ENCODE measurements at regions not wholly inside any gene's neighbourhood (a gene's known extent, or its start where the extent isn't known, plus 50 kb on each side); places are given as distances from the start of the nearest gene placed in this dataset.

DNA sequence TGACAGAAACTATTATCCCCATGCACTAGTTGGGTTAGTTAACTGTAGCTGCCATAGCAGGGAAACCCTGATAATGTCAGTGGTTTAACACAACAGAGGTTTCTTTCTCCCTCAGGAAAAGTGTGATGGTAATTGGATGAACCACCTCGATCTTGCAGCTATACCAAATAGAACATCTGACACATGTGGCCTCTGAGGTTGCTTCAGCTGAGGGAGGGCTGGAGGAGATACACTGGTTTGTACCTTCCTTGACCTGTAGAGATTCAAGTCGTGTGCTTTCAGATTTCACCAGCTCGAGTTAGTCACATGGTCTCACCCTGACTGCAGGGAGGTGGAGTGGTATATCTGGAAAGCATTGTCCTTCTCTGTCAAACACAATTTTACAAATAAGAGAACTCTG, 147.2 kb upstream of the SFRP2 start:
- TF ChIP-seq, protein P1, sequence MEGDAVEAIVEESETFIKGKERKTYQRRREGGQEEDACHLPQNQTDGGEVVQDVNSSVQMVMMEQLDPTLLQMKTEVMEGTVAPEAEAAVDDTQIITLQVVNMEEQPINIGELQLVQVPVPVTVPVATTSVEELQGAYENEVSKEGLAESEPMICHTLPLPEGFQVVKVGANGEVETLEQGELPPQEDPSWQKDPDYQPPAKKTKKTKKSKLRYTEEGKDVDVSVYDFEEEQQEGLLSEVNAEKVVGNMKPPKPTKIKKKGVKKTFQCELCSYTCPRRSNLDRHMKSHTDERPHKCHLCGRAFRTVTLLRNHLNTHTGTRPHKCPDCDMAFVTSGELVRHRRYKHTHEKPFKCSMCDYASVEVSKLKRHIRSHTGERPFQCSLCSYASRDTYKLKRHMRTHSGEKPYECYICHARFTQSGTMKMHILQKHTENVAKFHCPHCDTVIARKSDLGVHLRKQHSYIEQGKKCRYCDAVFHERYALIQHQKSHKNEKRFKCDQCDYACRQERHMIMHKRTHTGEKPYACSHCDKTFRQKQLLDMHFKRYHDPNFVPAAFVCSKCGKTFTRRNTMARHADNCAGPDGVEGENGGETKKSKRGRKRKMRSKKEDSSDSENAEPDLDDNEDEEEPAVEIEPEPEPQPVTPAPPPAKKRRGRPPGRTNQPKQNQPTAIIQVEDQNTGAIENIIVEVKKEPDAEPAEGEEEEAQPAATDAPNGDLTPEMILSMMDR (IDR thresholded peaks at IDR 0.05; ENCODE audit: low read depth, low read length): no peak
- TF ChIP-seq MYC (IDR thresholded peaks at IDR 0.05; ENCODE audit: low read depth, low read length) (no peak), POLR2A (IDR thresholded peaks at IDR 0.05; ENCODE audit: extremely low read depth, insufficient read length) (no peak)
- TF ChIP-seq, protein P2, sequence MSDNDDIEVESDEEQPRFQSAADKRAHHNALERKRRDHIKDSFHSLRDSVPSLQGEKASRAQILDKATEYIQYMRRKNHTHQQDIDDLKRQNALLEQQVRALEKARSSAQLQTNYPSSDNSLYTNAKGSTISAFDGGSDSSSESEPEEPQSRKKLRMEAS (IDR thresholded peaks at IDR 0.05; ENCODE audit: low read depth, low read length): no peak
- H3K4me3 ChIP-seq (ENCODE audit: low read depth, low read length): no peak overlapping the region
- DNase-seq (ENCODE audit: low read depth): no peak

DNA sequence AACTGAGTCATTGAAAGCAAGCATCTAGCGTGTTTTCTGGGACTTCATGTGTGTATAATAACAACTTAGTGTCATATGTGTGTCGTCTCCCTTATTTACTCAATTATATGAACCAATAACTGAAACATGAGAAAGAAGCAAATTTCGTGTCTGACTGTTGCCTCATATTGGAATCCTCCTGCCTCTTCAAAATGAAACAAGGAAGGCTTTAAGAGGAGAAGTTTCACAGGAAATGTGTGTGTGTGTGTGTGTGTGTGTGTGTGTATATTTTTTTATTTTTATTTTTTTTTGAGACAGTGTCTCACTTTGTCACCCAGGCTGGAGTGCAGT, 145.8 kb upstream of the SFRP2 start:
- no peak overlapping the region for H3K4me3 ChIP-seq (ENCODE audit: low read depth, low read length)
- DNase-seq (ENCODE audit: low read depth): no peak
- TF ChIP-seq POLR2A (IDR thresholded peaks at IDR 0.05; ENCODE audit: extremely low read depth, insufficient read length) (no peak), MYC (IDR thresholded peaks at IDR 0.05; ENCODE audit: low read depth, low read length) (no peak)
- TF ChIP-seq, protein P1 (IDR thresholded peaks at IDR 0.05; ENCODE audit: low read depth, low read length): no peak
- TF ChIP-seq, protein P2 (IDR thresholded peaks at IDR 0.05; ENCODE audit: low read depth, low read length): no peak

DNA sequence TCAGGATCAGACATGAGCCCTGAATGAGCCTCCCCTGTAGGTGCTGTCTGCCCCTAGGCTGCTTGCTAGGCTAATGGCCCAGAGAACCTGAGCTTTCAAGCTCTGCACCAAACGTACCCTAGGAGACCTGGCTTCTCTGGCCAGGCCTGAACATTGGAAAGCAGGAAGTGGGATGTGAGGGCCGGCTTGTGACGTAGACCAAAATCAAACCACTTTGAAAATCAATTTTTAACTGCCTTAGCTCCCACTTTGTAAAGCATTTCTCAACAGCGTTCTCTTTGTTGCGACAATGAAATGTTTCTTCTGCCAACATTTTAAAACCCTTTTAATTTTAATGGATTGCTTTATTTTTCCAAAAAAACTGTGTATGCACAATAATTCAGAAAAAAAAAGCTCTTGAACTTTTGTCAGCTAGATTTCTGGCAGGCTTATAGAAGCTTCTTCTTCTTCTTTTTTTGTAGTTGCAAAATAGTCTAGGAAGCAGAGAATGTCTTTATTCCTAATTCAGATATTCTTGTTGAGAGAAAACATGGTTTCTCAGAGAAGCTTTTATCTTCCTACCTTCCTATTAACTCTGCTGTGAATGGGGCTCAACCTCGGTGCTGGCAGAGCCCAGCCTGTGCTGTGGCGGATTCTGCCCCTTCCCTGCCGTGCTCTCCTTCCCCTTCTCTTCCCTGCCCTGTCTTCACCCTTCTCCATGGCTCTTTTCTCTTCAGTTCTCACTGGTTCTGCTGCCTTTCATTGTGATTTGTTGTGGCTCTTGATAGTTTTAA, 145.2 kb upstream of the SFRP2 start:
- TF ChIP-seq, protein P1 (IDR thresholded peaks at IDR 0.05; ENCODE audit: low read depth, low read length): no peak
- TF ChIP-seq, protein P2 (IDR thresholded peaks at IDR 0.05; ENCODE audit: low read depth, low read length): no peak
- TF ChIP-seq POLR2A (IDR thresholded peaks at IDR 0.05; ENCODE audit: extremely low read depth, insufficient read length): no peak
- no peak for TF ChIP-seq MYC (IDR thresholded peaks at IDR 0.05; ENCODE audit: low read depth, low read length)
- no peak overlapping the region for H3K4me3 ChIP-seq (ENCODE audit: low read depth, low read length)
- DNase-seq (ENCODE audit: low read depth): no peak

DNA sequence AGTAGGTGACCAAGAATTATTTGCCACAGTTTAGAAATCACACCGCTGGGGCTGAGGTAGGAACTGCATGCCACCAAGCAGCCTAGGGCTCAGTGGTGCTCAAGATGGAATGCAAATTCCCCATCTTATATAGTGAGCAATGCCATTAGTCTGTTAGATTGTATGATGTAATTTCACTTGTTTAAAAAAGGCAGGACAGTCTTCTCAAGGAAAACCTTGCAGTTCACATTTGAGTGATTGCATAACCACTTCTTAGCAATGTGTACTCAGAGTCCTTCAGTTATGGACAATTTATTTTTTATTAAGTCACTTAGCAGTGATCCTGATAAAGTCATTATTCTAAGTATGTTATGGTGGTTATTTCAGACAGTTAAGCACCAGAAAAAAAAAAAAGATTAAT, 142.9 kb upstream of the SFRP2 start:
- no peak overlapping the region for H3K4me3 ChIP-seq (ENCODE audit: low read depth, low read length)
- TF ChIP-seq POLR2A (IDR thresholded peaks at IDR 0.05; ENCODE audit: extremely low read depth, insufficient read length): no peak
- TF ChIP-seq, protein P1 (IDR thresholded peaks at IDR 0.05; ENCODE audit: low read depth, low read length): no peak
- TF ChIP-seq, protein P2 (IDR thresholded peaks at IDR 0.05; ENCODE audit: low read depth, low read length): no peak
- no peak for TF ChIP-seq MYC (IDR thresholded peaks at IDR 0.05; ENCODE audit: low read depth, low read length)
- peak; percentile 9 for DNase-seq (ENCODE audit: low read depth)

DNA sequence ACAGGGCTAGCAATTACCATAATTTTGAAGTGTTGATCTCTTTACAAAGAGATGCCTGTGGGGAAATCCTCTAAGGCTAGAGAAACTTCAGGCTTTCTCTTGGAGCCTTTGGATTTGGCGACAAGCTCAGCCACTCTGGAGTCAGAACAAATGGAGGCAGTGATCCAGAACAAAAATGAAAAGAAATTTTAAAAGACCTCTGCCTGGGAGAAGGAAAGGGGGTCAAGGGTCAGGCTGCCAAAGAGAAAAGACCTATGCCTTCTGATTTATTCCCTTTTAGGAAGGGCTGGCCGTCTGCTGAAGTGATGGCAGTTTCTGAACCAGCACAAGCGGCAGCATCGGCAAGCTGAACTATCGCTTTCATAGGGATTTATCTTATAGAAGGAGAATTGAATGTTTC, 140.8 kb upstream of the SFRP2 start:
- TF ChIP-seq, protein P1 (IDR thresholded peaks at IDR 0.05; ENCODE audit: low read depth, low read length): no peak
- TF ChIP-seq, protein P2 (IDR thresholded peaks at IDR 0.05; ENCODE audit: low read depth, low read length): no peak
- no peak for TF ChIP-seq POLR2A (IDR thresholded peaks at IDR 0.05; ENCODE audit: extremely low read depth, insufficient read length)
- no peak for TF ChIP-seq MYC (IDR thresholded peaks at IDR 0.05; ENCODE audit: low read depth, low read length)
- no peak overlapping the region for H3K4me3 ChIP-seq (ENCODE audit: low read depth, low read length)
- DNase-seq (ENCODE audit: low read depth): no peak

Measured in NB4 (cell line).